ENCODE measurements at regions not wholly inside any gene's neighbourhood (a gene's known extent, or its start where the extent isn't known, plus 50 kb on each side); places are given as distances from the start of the nearest gene placed in this dataset.
"Not testable (repeated sequence)": the region's sequence is repeated elsewhere in the genome, so short reads cannot be mapped to it uniquely, and the experiment has no call there.

GRCh38 chr6:51152594-51152993, 333.9 kb downstream of the TFAP2B start:
- H3K4me3 ChIP-seq (ENCODE audit: low read depth, low read length), result no peak overlapping the region
- no peaks in the 10 kb centered on the region for H3K27me3 ChIP-seq (ENCODE audit: control insufficient read depth, insufficient read depth, low read length)
- POLR2A ChIA-PET, result no interaction called here
- no peak overlapping the region for H3K27ac ChIP-seq (ENCODE audit: low read depth, low read length)
- CTCF ChIA-PET, result no interaction called here
- no peak for DNase-seq (ENCODE audit: low read depth, low spot score)
- H3K9me3 ChIP-seq (ENCODE audit: control insufficient read depth, insufficient read depth, low read length), result no peaks in the 10 kb centered on the region; the same call in none of the 2 replicates
- TF ChIP-seq CTCF (IDR thresholded peaks at IDR 0.05; ENCODE audit: low read depth, low read length), result no peak

- Histone ChIP-seq H3K27ac (ENCODE audit: low read depth, low read length) (no peak overlapping the region), H3K9me3 (ENCODE audit: control insufficient read depth, insufficient read depth, low read length) (no peaks in the 10 kb centered on the region; the same call in none of the 2 replicates), H3K4me3 (ENCODE audit: low read depth, low read length) (no peak overlapping the region), H3K27me3 (ENCODE audit: control insufficient read depth, insufficient read depth, low read length) (no peaks in the 10 kb centered on the region)
- CTCF ChIA-PET, result no interaction called here
- no peak for TF ChIP-seq CTCF (IDR thresholded peaks at IDR 0.05; ENCODE audit: low read depth, low read length)
- POLR2A ChIA-PET, result no interaction called here
- no peak for DNase-seq (ENCODE audit: low read depth, low spot score)
These were observed 334.4 kb downstream of the TFAP2B start for GRCh38 chr6:51153109-51153508.

DNA sequence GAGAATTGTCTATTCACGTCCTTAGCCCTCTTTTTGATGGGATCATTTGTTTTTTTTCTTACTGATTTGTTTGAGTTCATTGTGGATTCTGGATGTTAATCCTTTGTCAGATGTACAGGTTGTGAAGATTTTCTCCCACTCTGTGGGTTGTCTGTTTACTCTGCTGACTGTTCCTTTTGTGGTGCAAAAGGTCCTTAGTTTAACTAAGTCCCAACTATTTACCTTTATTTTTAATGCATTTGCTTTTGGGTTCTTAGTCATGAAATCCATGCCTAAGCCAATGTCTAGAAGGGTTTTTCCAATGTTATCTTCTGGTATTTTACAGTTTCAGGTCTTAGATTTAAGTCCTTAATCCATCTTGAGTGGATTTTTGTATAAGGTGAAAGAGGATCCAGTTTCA, 336.3 kb downstream of the TFAP2B start:
- H3K9me3 ChIP-seq (ENCODE audit: control insufficient read depth, insufficient read depth, low read length); H3K27me3 ChIP-seq (ENCODE audit: control insufficient read depth, insufficient read depth, low read length); H3K4me3 ChIP-seq (ENCODE audit: low read depth, low read length); CTCF ChIA-PET; DNase-seq (ENCODE audit: low read depth, low spot score); H3K27ac ChIP-seq (ENCODE audit: low read depth, low read length); POLR2A ChIA-PET: not testable (repeated sequence)

DNA sequence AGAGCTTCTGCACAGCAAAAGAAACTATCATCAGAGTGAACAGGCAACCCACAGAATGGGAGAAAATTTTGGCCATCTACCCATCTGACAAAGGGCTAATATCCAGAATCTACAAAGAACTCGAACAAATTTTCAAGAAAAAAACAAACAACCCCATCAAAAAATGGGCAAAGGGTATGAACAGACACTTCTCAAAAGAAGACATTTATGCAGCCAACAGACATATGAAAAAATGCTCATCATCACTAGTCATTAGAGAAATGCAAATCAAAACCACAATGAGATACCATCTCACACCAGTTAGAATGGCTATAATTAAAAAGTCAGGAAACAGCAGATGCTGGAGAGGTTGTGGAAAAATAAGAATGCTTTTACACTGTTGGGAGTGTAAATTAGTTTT, 340.6 kb downstream of the TFAP2B start:
- POLR2A ChIA-PET; H3K27me3 ChIP-seq (ENCODE audit: control insufficient read depth, insufficient read depth, low read length); CTCF ChIA-PET; H3K9me3 ChIP-seq (ENCODE audit: control insufficient read depth, insufficient read depth, low read length); H3K27ac ChIP-seq (ENCODE audit: low read depth, low read length); DNase-seq (ENCODE audit: low read depth, low spot score); H3K4me3 ChIP-seq (ENCODE audit: low read depth, low read length): not testable (repeated sequence)

DNA sequence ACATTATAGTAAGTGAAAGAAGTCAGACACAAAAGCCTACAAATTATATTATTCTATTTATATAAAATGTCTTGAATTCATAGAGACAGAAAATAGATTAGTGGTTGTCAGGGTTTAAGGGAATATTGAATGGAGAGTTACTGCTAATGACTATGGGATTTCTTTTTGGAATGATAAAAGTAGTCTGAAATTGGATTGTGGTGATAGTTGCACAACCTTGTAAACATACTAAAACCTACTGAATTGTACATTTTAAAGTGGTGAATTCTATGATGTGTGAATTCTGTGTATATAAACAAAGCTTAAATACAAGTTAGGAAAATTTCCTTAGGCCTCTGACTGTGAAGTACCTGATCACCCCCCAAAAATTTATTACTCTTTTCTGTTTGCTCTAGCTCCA, 343.1 kb downstream of the TFAP2B start:
- POLR2A ChIA-PET, result no interaction called here
- H3K4me3 ChIP-seq (ENCODE audit: low read depth, low read length), result no peak overlapping the region
- CTCF ChIA-PET, result no interaction called here
- H3K27ac ChIP-seq (ENCODE audit: low read depth, low read length), result no peak overlapping the region
- H3K9me3 ChIP-seq (ENCODE audit: control insufficient read depth, insufficient read depth, low read length), result no peaks in the 10 kb centered on the region
- no peaks in the 10 kb centered on the region for H3K27me3 ChIP-seq (ENCODE audit: control insufficient read depth, insufficient read depth, low read length)
- no peak for TF ChIP-seq CTCF (IDR thresholded peaks at IDR 0.05; ENCODE audit: low read depth, low read length)
- DNase-seq (ENCODE audit: low read depth, low spot score), result no peak

- CTCF ChIA-PET, result no interaction called here
- POLR2A ChIA-PET, result no interaction called here
These were observed 345.3 kb downstream of the TFAP2B start for GRCh38 chr6:51163843-51164529.

More at GRCh38 chr6:51163843-51164529, 345.3 kb downstream of the TFAP2B start:
- TF ChIP-seq CTCF (IDR thresholded peaks at IDR 0.05; ENCODE audit: low read depth, low read length), result no peak
- Histone ChIP-seq H3K27me3 (ENCODE audit: control insufficient read depth, insufficient read depth, low read length) (no peaks in the 10 kb centered on the region), H3K27ac (ENCODE audit: low read depth, low read length) (no peak overlapping the region), H3K9me3 (ENCODE audit: control insufficient read depth, insufficient read depth, low read length) (no peaks in the 10 kb centered on the region), H3K4me3 (ENCODE audit: low read depth, low read length) (no peak overlapping the region)
- no peak for DNase-seq (ENCODE audit: low read depth, low spot score)

Measured in AG04450 (cell line).